CD4-positive, alpha-beta T cell treated with Interleukin-15 for 4 hours (primary cell): ENCODE measurements at regions not wholly inside any gene's neighbourhood (a gene's known extent, or its start where the extent isn't known, plus 50 kb on each side); places are given as distances from the start of the nearest gene placed in this dataset.
"Not testable (repeated sequence)": the region's sequence is repeated elsewhere in the genome, so short reads cannot be mapped to it uniquely, and the experiment has no call there.

Experiments used
- DNase-seq: peaks from one replicate; pipeline ENCODE4 v3.0.0-alpha.2; 2020; ENCODE audit warnings: low spot score

- DNase-seq = no peak
Observed at GRCh38 chr15:38073178-38073946, 138.9 kb downstream of the TMCO5A start.

GRCh38 chr15:38074029-38074428 is 139.6 kb downstream of the TMCO5A start:
- DNase-seq = no peak

GRCh38 chr15:38075466-38075865 is 141.0 kb downstream of the TMCO5A start:
- DNase-seq = no peak

GRCh38 chr15:38076786-38077185 is 142.3 kb downstream of the TMCO5A start:
- DNase-seq = no peak

GRCh38 chr15:38079236-38079635 is 144.8 kb downstream of the TMCO5A start:
- no peak for DNase-seq

GRCh38 chr15:38080651-38081275 is 146.3 kb downstream of the TMCO5A start:
- no peak for DNase-seq

- DNase-seq = no peak
Observed at GRCh38 chr15:38084289-38084688, 149.8 kb downstream of the TMCO5A start.

- no peak for DNase-seq
Observed at GRCh38 chr15:38085114-38085513, 150.7 kb downstream of the TMCO5A start.

- no peak for DNase-seq
Observed at GRCh38 chr15:38085931-38086568, 151.6 kb downstream of the TMCO5A start.

GRCh38 chr15:38086611-38087010 is 152.2 kb downstream of the TMCO5A start:
- no peak for DNase-seq

- no peak for DNase-seq
Observed at GRCh38 chr15:38088971-38089370, 154.5 kb downstream of the TMCO5A start.

GRCh38 chr15:38090223-38090622 is 155.8 kb downstream of the TMCO5A start:
- DNase-seq = no peak

- no peak for DNase-seq
Observed at GRCh38 chr15:38090678-38091077, 156.2 kb downstream of the TMCO5A start.

GRCh38 chr15:38091078-38091645 is 156.7 kb downstream of the TMCO5A start:
- DNase-seq = no peak

- DNase-seq = no peak
Observed at GRCh38 chr15:38093931-38094330, 158.7 kb upstream of the SPRED1 start.

- no peak for DNase-seq
Observed at GRCh38 chr15:38102972-38103371, 149.7 kb upstream of the SPRED1 start.

- no peak for DNase-seq
Observed at GRCh38 chr15:38103564-38103963, 149.1 kb upstream of the SPRED1 start.

GRCh38 chr15:38111070-38111469 is 141.6 kb upstream of the SPRED1 start:
- DNase-seq = no peak

- DNase-seq = no peak
Observed at GRCh38 chr15:38112406-38112805, 140.2 kb upstream of the SPRED1 start.

- no peak for DNase-seq
Observed at GRCh38 chr15:38115121-38115520, 137.5 kb upstream of the SPRED1 start.

- DNase-seq = no peak
Observed at GRCh38 chr15:38117781-38118180, 134.9 kb upstream of the SPRED1 start.

GRCh38 chr15:38119865-38120264 is 132.8 kb upstream of the SPRED1 start:
- not testable (repeated sequence) for DNase-seq

- DNase-seq = no peak
Observed at GRCh38 chr15:38127306-38127771, 125.3 kb upstream of the SPRED1 start.
